ENCODE measurements at regions not wholly inside any gene's neighbourhood (a gene's known extent, or its start where the extent isn't known, plus 50 kb on each side); places are given as distances from the start of the nearest gene placed in this dataset.

GRCh38 chr3:117455782-117456181 lies 746.2 kb downstream of the TUSC7 start:
- Histone ChIP-seq H3K27me3 (no peaks in the 10 kb centered on the region), H3K27ac (no peak overlapping the region), H3K4me1 (no peaks in the 10 kb centered on the region), H3K9me3 (no peaks in the 10 kb centered on the region), H3K4me3 (no peak overlapping the region), H3K36me3 (no peaks in the 10 kb centered on the region)
- intact Hi-C loops (cut with DNase I; ENCODE audit: low total_unique reads) = no loop called here
- 78 to 89% (median 85%) methylated on average over 6 of the region's 6 CpGs for WGBS, 5 donors
- no peak for DNase-seq
- TF ChIP-seq POLR2A (IDR thresholded peaks at IDR 0.05) (no peak), POLR2AphosphoS5 (IDR thresholded peaks at IDR 0.05) (no peak), CTCF (IDR thresholded peaks at IDR 0.05) (no peak), EP300 (IDR thresholded peaks at IDR 0.05) (no peak)

GRCh38 chr3:117463276-117464115 lies 753.9 kb downstream of the TUSC7 start:
- WGBS, 5 donors = 31 to 64% (median 40%) methylated on average over 1 of the region's 1 CpG
- H3K27ac ChIP-seq = no peak overlapping the region
- H3K36me3 ChIP-seq = no peaks in the 10 kb centered on the region
- H3K27me3 ChIP-seq = no peaks in the 10 kb centered on the region
- TF ChIP-seq EP300 (IDR thresholded peaks at IDR 0.05) = no peak
- no peak for TF ChIP-seq POLR2A (IDR thresholded peaks at IDR 0.05)
- no peak for TF ChIP-seq POLR2AphosphoS5 (IDR thresholded peaks at IDR 0.05)
- no peak for TF ChIP-seq CTCF (IDR thresholded peaks at IDR 0.05)
- no peaks in the 10 kb centered on the region for H3K9me3 ChIP-seq
- DNase-seq = no peak
- no peak overlapping the region for H3K4me3 ChIP-seq
- intact Hi-C loops (cut with DNase I; ENCODE audit: low total_unique reads) = no loop called here
- H3K4me1 ChIP-seq = no peaks in the 10 kb centered on the region

- no peak for DNase-seq
- TF ChIP-seq POLR2A (IDR thresholded peaks at IDR 0.05) = no peak
- TF ChIP-seq POLR2AphosphoS5 (IDR thresholded peaks at IDR 0.05) = no peak
- TF ChIP-seq CTCF (IDR thresholded peaks at IDR 0.05) = no peak
- TF ChIP-seq EP300 (IDR thresholded peaks at IDR 0.05) = no peak
- peaks cover 0 to 12% (median 3%) of the 10 kb centered on the region in 4 donors for H3K4me1 ChIP-seq
- intact Hi-C loops (cut with DNase I; ENCODE audit: low total_unique reads) = no loop called here
- H3K36me3 ChIP-seq = no peaks in the 10 kb centered on the region
- no peak overlapping the region for H3K4me3 ChIP-seq
- H3K27ac ChIP-seq = no peak overlapping the region
- no peaks in the 10 kb centered on the region for H3K9me3 ChIP-seq
- no peaks in the 10 kb centered on the region for H3K27me3 ChIP-seq
- WGBS, 5 donors = 0 to 30% (median 26%) methylated on average over 1 of the region's 1 CpG
Observed at GRCh38 chr3:117471831-117472230, 762.3 kb downstream of the TUSC7 start.

GRCh38 chr3:117473981-117474538 lies 764.5 kb downstream of the TUSC7 start:
- H3K36me3 ChIP-seq = no peaks in the 10 kb centered on the region
- no peaks in the 10 kb centered on the region for H3K9me3 ChIP-seq
- peak; percentile 38 to 53 for DNase-seq
- H3K4me3 ChIP-seq = no peak overlapping the region
- H3K27ac ChIP-seq = peak overlapping the region in 2 of 5 donors; percentile 24 to 31
- TF ChIP-seq POLR2A (IDR thresholded peaks at IDR 0.05) = no peak
- TF ChIP-seq POLR2AphosphoS5 (IDR thresholded peaks at IDR 0.05) = no peak
- H3K27me3 ChIP-seq = no peaks in the 10 kb centered on the region
- peaks cover 0 to 12% (median 9%) of the 10 kb centered on the region in 4 donors for H3K4me1 ChIP-seq
- intact Hi-C loops (cut with DNase I; ENCODE audit: low total_unique reads) = no loop called here
- WGBS, 5 donors = 17 to 51% (median 29%) methylated on average over 8 of the region's 8 CpGs

GRCh38 chr3:117476572-117476971 lies 767.0 kb downstream of the TUSC7 start:
- Histone ChIP-seq H3K9me3 (no peaks in the 10 kb centered on the region), H3K27ac (no peak overlapping the region), H3K27me3 (no peaks in the 10 kb centered on the region), H3K36me3 (no peaks in the 10 kb centered on the region), H3K4me3 (no peak overlapping the region), H3K4me1 (peaks cover 0 to 12% (median 9%) of the 10 kb centered on the region in 4 donors)
- no peak for DNase-seq
- WGBS, 5 donors = 55 to 81% (median 74%) methylated on average over 2 of the region's 2 CpGs
- TF ChIP-seq EP300 (IDR thresholded peaks at IDR 0.05) (no peak), CTCF (IDR thresholded peaks at IDR 0.05) (no peak), POLR2AphosphoS5 (IDR thresholded peaks at IDR 0.05) (no peak), POLR2A (IDR thresholded peaks at IDR 0.05) (no peak)
- intact Hi-C loops (cut with DNase I; ENCODE audit: low total_unique reads) = no loop called here
